ENCODE measurements at regions not wholly inside any gene's neighbourhood (a gene's known extent, or its start where the extent isn't known, plus 50 kb on each side); places are given as distances from the start of the nearest gene placed in this dataset.

GRCh38 chr11:76291576-76292526, 85.5 kb upstream of the WNT11 start:
- H3K4me3 ChIP-seq (replicated peaks in 1 of 3), result no peak overlapping the region
- H3K9me3 ChIP-seq, result no peaks in the 10 kb centered on the region
- intact Hi-C loops (cut with DNase I), result no loop called here
- no peak for DNase-seq
- WGBS, 2 donors, result 68 to 73% methylated on average over 11 to 24 of the region's 24 CpGs
- no peaks in the 10 kb centered on the region for H3K27me3 ChIP-seq
- TF ChIP-seq CTCF (IDR thresholded peaks at IDR 0.05) (no peak), POLR2A (IDR thresholded peaks at IDR 0.05) (no peak)
- H3K36me3 ChIP-seq, result no peaks in the 10 kb centered on the region
- H3K4me1 ChIP-seq, result no peaks in the 10 kb centered on the region
- no peak overlapping the region for H3K27ac ChIP-seq

GRCh38 chr11:76288166-76288980, 82.1 kb upstream of the WNT11 start:
- no peak overlapping the region for H3K4me3 ChIP-seq (replicated peaks in 1 of 3)
- no peaks in the 10 kb centered on the region for H3K9me3 ChIP-seq
- DNase-seq, result no peak
- intact Hi-C loops (cut with DNase I), result no loop called here
- TF ChIP-seq POLR2A (IDR thresholded peaks at IDR 0.05) (no peak), CTCF (IDR thresholded peaks at IDR 0.05) (no peak)
- no peaks in the 10 kb centered on the region for H3K36me3 ChIP-seq
- H3K27me3 ChIP-seq, result no peaks in the 10 kb centered on the region
- no peak overlapping the region for H3K27ac ChIP-seq
- 69 to 75% methylated on average over 18 to 21 of the region's 21 CpGs for WGBS, 2 donors
- H3K4me1 ChIP-seq, result no peaks in the 10 kb centered on the region

GRCh38 chr11:76287227-76287626, 80.9 kb upstream of the WNT11 start:
- Histone ChIP-seq H3K36me3 (no peaks in the 10 kb centered on the region), H3K4me1 (no peaks in the 10 kb centered on the region), H3K4me3 (replicated peaks in 1 of 3) (no peak overlapping the region), H3K9me3 (no peaks in the 10 kb centered on the region), H3K27me3 (no peaks in the 10 kb centered on the region), H3K27ac (no peak overlapping the region)
- no peak for TF ChIP-seq POLR2A (IDR thresholded peaks at IDR 0.05)
- TF ChIP-seq CTCF (IDR thresholded peaks at IDR 0.05), result no peak
- intact Hi-C loops (cut with DNase I), result no loop called here
- DNase-seq, result no peak
- WGBS, 2 donors, result 90 to 92% methylated on average over 8 to 9 of the region's 10 CpGs

- Histone ChIP-seq H3K4me1 (no peaks in the 10 kb centered on the region), H3K36me3 (no peaks in the 10 kb centered on the region), H3K27me3 (no peaks in the 10 kb centered on the region), H3K9me3 (no peaks in the 10 kb centered on the region), H3K4me3 (replicated peaks in 1 of 3) (no peak overlapping the region), H3K27ac (no peak overlapping the region)
- intact Hi-C loops (cut with DNase I), result no loop called here
- 86 to 90% methylated on average over 6 of the region's 6 CpGs for WGBS, 2 donors
- TF ChIP-seq CTCF (IDR thresholded peaks at IDR 0.05), result no peak
- TF ChIP-seq POLR2A (IDR thresholded peaks at IDR 0.05), result no peak
- DNase-seq, result no peak
Measured at GRCh38 chr11:76285397-76286104, 79.2 kb upstream of the WNT11 start.

Data from thyroid gland (tissue), 4 donors.